PC-3 (cell line): ENCODE measurements at regions not wholly inside any gene's neighbourhood (a gene's known extent, or its start where the extent isn't known, plus 50 kb on each side); places are given as distances from the start of the nearest gene placed in this dataset.

Source experiments
- ATAC-seq: fragments of 200-7000 bp; cut with Tn5 transposase; 2 replicates; pipeline ENCODE4 v1.9.1; 2020; ENCODE audit warnings: mild to moderate bottlenecking, moderate library complexity
- BruUV-seq: library from RNA; stranded (reverse); fragments of 400-500 nt; replicated peaks from 2 replicates; lab custom pipeline; 2021; lab: Mats Ljungman, UMichigan
- CTCF ChIA-PET: fragments of 300-600 bp; sonication (Branson Sonifier 250); formaldehyde crosslinking; loops from one replicate; lab custom pipeline; 2022; ENCODE audit warnings: antibody characterized with exemption; lab: Charles Lee
- POLR2A ChIA-PET: fragments of 300-600 bp; sonication (Branson Sonifier 250); formaldehyde crosslinking; loops from one replicate; lab custom pipeline; 2022; ENCODE audit warnings: antibody characterized with exemption; ENCODE audit not compliant: unreplicated experiment; lab: Charles Lee
- DNase-seq: peaks from one replicate; pipeline ENCODE4 v3.0.0-alpha.2; 2015
- H2AFZ ChIP-seq: fragments of 300-600 bp; sonication (generic); 2 replicates; pipeline ENCODE4 v1.6.0; 2016; ENCODE audit warnings: antibody characterized with exemption, low read length
- H3F3A ChIP-seq: fragments of 300-600 bp; sonication (generic); one replicate; pipeline ENCODE4 v1.6.0; 2017; ENCODE audit warnings: antibody characterized with exemption, low read length, control low read depth, mild to moderate bottlenecking; ENCODE audit not compliant: unreplicated experiment
- H3K27ac ChIP-seq: fragments of 300-600 bp; sonication (generic); 2 replicates; pipeline ENCODE4 v1.5.1; 2016; ENCODE audit warnings: mild to moderate bottlenecking, low read length
- H3K27me3 ChIP-seq: fragments of 300-600 bp; sonication (generic); 2 replicates; pipeline ENCODE4 v1.6.1; 2016; ENCODE audit warnings: low read length, mixed read lengths
- H3K36me3 ChIP-seq: fragments of 300-600 bp; sonication (generic); 2 replicates; pipeline ENCODE4 v1.6.1; 2016; ENCODE audit warnings: low read depth, mixed run types, low read length, mixed read lengths
- H3K4me1 ChIP-seq: fragments of 300-600 bp; sonication (generic); 2 replicates; pipeline ENCODE4 v1.5.1; 2016; ENCODE audit warnings: low read length; ENCODE audit not compliant: insufficient read depth
- H3K4me2 ChIP-seq: fragments of 300-600 bp; sonication (generic); 2 replicates; pipeline ENCODE4 v1.6.0; 2016; ENCODE audit warnings: low read length
- H3K4me3 ChIP-seq: fragments of 300-600 bp; sonication (generic); 2 replicates; pipeline ENCODE4 v1.5.1; 2016; ENCODE audit warnings: mild to moderate bottlenecking, low read length, mixed read lengths
- H3K79me2 ChIP-seq: fragments of 300-600 bp; sonication (generic); 2 replicates; pipeline ENCODE4 v1.6.1; 2017; ENCODE audit warnings: low read length, mixed read lengths
- H3K9ac ChIP-seq: fragments of 300-600 bp; sonication (generic); 2 replicates; pipeline ENCODE4 v1.6.0; 2016; ENCODE audit warnings: mild to moderate bottlenecking, low read length
- H3K9me2 ChIP-seq: fragments of 300-600 bp; sonication (generic); replicated peaks from 2 replicates; pipeline ENCODE4 v1.6.1; 2016; ENCODE audit warnings: mixed run types, low read length, mixed read lengths
- H3K9me3 ChIP-seq: fragments of 300-600 bp; sonication (generic); 2 replicates; pipeline ENCODE4 v1.6.1; 2016; ENCODE audit warnings: low read length, mixed read lengths
- H4K20me1 ChIP-seq: fragments of 300-600 bp; sonication (generic); 2 replicates; pipeline ENCODE4 v1.6.1; 2016; ENCODE audit warnings: low read length, mixed read lengths
- CTCF ChIP-seq: fragments of 300-600 bp; sonication (generic); conservative IDR thresholded peaks from 2 replicates; pipeline ENCODE4 v1.5.1; 2017; ENCODE audit warnings: antibody characterized with exemption, low read depth, mild to moderate bottlenecking, low read length
- EZH2 ChIP-seq: fragments of 300-600 bp; sonication (generic); IDR thresholded peaks from one replicate; pipeline ENCODE4 v1.6.1; 2017; ENCODE audit warnings: antibody characterized with exemption, mild to moderate bottlenecking, low read length; ENCODE audit not compliant: unreplicated experiment
- EZH2phosphoT487 ChIP-seq: fragments of 300-600 bp; sonication (generic); IDR thresholded peaks from 2 replicates; pipeline ENCODE4 v1.6.1; 2018; ENCODE audit warnings: mild to moderate bottlenecking, antibody characterized with exemption, low read length, borderline replicate concordance
- intact Hi-C: fragments of 100-400 bp; cut with micrococcal nuclease; formaldehyde crosslinking; loops from 2 replicates; pipeline ENCODE4 v1.9.0; 2023

- intact Hi-C loops, result no loop called here
- Histone ChIP-seq H3K27ac (no peak overlapping the region), H3K4me3 (peak overlapping the region; percentile 26), H3K9me3 (no peaks in the 10 kb centered on the region), H3K9me2 (no peaks in the 10 kb centered on the region), H3K4me1 (no peaks in the 10 kb centered on the region), H2AFZ (no peak overlapping the region), H3K27me3 (peaks cover 43% of the 10 kb centered on the region), H3F3A (no peaks in the 10 kb centered on the region), H3K36me3 (no peaks in the 10 kb centered on the region), H3K9ac (no peak overlapping the region), H3K4me2 (peak overlapping the region; percentile 30), H3K79me2 (no peaks in the 10 kb centered on the region), H4K20me1 (no peaks in the 10 kb centered on the region)
- ATAC-seq (no peak), DNase-seq (no peak)
- BruUV-seq, result no TSS peak
- ChIA-PET CTCF (no interaction called here), POLR2A (no interaction called here)
- TF ChIP-seq EZH2phosphoT487 (no peak), CTCF (no peak), EZH2 (no peak)
Observed at GRCh38 chr1:81237473-81238089, 563.2 kb upstream of the ADGRL2 start.

GRCh38 chr1:81234237-81234636 lies 566.5 kb upstream of the ADGRL2 start:
- no TSS peak for BruUV-seq
- Histone ChIP-seq H2AFZ (no peak overlapping the region), H3K79me2 (no peaks in the 10 kb centered on the region), H3K27me3 (peaks cover 26% of the 10 kb centered on the region), H3K9me2 (no peaks in the 10 kb centered on the region), H3K9ac (no peak overlapping the region), H3K4me1 (no peaks in the 10 kb centered on the region), H3K9me3 (no peaks in the 10 kb centered on the region), H3K27ac (no peak overlapping the region), H3K4me3 (no peak overlapping the region), H4K20me1 (no peaks in the 10 kb centered on the region), H3F3A (no peaks in the 10 kb centered on the region), H3K4me2 (no peak overlapping the region), H3K36me3 (no peaks in the 10 kb centered on the region)
- ChIA-PET CTCF (no interaction called here), POLR2A (no interaction called here)
- TF ChIP-seq EZH2 (no peak), CTCF (no peak), EZH2phosphoT487 (no peak)
- intact Hi-C loops, result no loop called here
- DNase-seq (no peak), ATAC-seq (no peak)

GRCh38 chr1:81233591-81233990 lies 567.1 kb upstream of the ADGRL2 start:
- H3F3A ChIP-seq, result no peaks in the 10 kb centered on the region
- H3K4me1 ChIP-seq, result no peaks in the 10 kb centered on the region
- no peaks in the 10 kb centered on the region for H3K36me3 ChIP-seq
- no peak overlapping the region for H3K9ac ChIP-seq
- ChIA-PET POLR2A (no interaction called here), CTCF (no interaction called here)
- H2AFZ ChIP-seq, result no peak overlapping the region
- ATAC-seq (no peak), DNase-seq (no peak)
- intact Hi-C loops, result no loop called here
- H3K9me3 ChIP-seq, result no peaks in the 10 kb centered on the region
- no peaks in the 10 kb centered on the region for H3K9me2 ChIP-seq
- no peak overlapping the region for H3K4me3 ChIP-seq
- H3K27me3 ChIP-seq, result peaks cover 25% of the 10 kb centered on the region
- BruUV-seq, result no TSS peak
- no peak overlapping the region for H3K4me2 ChIP-seq
- no peak for TF ChIP-seq EZH2phosphoT487
- no peak for TF ChIP-seq EZH2
- TF ChIP-seq CTCF, result no peak
- H3K79me2 ChIP-seq, result no peaks in the 10 kb centered on the region
- no peaks in the 10 kb centered on the region for H4K20me1 ChIP-seq
- H3K27ac ChIP-seq, result no peak overlapping the region
